NCI-H1436 (cell line): ENCODE measurements at regions not wholly inside any gene's neighbourhood (a gene's known extent, or its start where the extent isn't known, plus 50 kb on each side); places are given as distances from the start of the nearest gene placed in this dataset.
"Not testable (repeated sequence)": the region's sequence is repeated elsewhere in the genome, so short reads cannot be mapped to it uniquely, and the experiment has no call there.

Experiments used
- DNase-seq: peaks from one replicate; lab custom pipeline; 2025; lab: John Stamatoyannopoulos, UW

DNA sequence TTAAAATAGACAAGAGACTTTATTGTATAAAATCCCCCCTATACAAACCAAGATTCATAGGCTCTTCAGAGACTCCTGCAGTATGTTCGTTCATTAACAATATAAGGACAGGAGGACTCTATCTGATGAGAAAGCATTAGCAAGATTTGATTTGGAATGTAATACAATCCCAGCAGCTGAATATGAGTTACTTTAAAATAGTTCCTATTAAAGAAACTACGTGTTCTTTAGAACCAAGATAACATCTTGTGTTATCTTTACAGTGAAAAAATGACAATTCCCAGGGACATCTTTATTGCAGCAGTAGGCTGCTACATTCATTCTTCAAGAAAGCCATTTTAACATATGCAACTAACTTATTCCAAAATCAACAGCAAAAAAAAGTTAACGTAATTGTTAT lies 1360.1 kb upstream of the GJE1 start:
- no peak for DNase-seq

DNA sequence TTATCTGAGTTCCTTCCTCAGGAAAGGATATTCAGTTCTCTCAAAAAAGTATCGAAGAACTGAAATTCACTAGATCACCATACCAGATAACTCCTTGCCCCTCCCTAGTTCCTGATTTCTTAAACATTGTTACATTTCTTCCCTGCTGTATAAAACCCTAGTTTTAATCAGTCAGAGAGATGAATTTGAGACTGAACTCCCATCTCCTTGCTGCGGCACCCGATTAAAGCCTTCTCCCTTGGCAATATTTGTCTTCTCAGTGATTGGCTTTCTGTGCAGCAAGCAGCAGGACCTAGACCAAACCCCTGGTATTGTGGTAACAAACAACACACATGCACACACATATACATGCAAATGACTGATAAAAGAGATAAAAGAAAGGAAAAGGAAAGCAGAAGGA lies 1364.6 kb upstream of the GJE1 start:
- no peak for DNase-seq

DNA sequence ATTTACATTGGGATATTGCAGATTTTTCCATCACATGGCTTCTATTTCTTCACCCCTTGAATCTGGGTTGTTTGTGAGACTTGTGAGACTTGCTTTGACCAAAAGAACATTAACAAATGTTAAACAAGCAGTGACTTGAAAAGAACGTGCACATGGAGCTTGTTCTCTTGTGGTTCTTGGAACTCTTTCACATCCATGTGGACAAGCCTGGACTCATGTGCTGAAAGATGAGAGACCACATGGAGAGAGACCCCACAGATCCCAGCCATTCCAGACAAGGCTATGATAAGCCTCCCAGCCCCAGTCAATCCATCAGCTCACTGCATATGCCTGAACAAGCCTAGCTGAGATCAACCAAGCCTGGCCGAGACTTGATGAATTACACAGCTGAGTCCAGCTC lies 1365.7 kb upstream of the GJE1 start:
- no peak for DNase-seq

DNA sequence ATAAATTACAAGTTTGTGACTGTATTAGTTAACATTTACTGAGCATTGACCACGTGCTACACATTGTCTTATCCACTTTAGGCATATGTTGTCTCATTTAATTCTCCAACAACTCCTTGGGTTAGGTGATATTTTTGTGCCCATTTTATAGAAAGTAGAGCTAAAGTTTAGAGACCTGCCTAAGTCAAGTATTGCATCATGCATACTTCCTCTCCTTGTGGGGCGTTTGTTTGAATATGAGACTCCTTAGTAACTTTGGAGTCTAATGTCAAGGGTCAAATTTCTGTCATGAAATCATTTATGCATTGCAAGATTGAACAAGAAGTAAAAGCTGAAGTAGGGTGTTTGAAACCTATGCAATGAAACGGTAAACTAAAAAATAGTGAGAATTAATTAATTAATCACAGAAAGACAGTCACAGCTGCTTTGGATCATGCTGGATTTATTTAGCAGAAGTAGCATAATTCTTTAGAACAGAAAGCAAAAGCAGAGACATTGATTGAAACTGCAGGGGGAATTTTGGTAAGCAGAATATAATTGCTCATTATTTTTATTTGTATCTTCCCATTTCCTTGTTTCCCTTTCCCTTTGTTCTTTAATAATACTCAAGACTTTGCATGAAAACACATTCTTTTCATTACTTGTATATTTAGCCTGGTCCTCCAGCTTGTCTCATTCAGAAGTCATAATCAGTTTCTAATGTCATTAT lies 1374.4 kb upstream of the GJE1 start:
- no peak for DNase-seq

DNA sequence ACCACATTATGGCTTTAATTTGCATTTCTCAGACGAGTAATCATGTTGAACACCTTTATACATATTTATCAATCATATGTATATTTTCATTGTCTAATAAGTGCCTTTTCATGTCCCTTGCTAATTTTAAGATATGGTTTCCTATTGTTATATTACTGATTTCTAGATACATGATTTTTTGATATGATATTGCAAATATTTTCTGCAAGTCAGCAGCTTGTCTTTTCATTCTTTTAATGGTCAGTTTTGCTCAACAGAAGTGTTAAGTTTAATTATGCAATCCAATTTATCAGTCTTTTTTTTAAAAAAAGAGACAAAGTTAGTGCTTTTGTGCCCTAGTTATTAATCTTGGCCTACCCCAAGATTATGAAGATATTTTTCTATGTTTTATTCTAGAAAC lies 1377.8 kb upstream of the CITED2 start:
- no peak for DNase-seq

DNA sequence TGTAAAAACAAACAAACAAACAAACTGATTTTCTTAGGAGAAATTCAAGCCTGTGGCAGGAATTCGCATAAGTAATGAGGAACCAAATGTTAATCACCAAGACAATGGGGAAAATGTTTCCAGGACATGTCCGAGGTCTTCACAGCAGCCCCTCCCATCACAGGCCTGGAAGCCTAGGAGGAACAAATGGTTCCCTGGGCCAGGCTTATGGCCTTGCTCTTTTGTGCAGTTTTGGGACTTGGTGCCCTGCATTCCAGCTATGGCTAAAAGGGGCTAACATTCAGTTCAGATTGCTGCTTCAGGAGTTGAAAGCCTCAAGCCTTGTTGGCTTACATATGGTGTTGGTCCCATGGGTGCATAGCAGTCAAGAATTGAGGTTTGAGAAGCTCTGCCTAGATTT lies 1372.7 kb upstream of the CITED2 start:
- DNase-seq: no peak

DNA sequence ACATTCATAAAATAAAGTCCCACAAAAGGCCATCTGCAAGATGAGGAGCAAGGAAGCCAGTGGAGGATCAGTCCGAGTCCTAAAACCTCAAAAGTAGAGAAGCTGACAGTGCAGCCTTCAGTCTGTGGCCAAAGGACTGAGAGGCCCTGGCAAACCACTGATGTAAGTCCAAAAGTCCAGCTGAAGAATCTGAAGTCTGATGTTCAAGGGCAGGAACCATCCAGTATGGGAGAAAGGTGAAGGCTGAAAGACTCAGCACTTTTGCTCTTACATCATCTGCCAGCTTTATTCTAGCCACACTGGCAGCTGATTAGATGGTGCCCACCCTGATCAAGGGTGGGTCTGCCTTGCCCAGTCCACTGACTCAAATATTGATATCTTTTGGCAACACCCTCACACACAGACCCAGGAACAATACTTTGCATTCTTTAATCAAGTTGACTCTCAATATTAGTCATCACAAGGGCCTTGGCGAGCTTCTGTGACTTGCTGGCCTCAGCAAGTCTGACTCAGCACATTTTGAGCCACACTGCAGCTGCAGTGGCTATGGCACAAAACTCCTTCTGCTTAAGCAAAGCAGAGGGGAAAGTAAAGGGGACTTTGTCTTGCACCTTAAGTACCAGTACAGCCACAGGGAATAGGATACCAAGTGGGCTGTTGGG lies 1370.3 kb upstream of the CITED2 start:
- no peak for DNase-seq

DNA sequence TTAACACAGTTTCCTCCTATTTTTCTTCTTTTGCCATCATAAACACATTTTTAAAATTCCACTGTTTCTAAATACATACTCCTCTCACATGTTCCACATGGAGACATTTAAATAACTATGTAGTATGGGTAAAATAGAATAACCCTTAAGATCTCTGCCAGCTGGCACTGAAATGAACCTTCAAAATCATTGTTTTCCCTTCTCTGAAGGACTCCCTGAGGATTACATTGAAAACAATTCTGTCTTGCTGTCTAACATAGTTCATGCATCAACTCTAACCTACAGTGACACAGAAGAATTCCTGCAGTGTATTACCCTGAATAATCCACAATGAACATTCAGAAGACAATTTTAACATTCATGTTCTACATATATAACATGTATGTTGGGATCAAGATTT lies 1361.8 kb upstream of the CITED2 start:
- DNase-seq: no peak

DNA sequence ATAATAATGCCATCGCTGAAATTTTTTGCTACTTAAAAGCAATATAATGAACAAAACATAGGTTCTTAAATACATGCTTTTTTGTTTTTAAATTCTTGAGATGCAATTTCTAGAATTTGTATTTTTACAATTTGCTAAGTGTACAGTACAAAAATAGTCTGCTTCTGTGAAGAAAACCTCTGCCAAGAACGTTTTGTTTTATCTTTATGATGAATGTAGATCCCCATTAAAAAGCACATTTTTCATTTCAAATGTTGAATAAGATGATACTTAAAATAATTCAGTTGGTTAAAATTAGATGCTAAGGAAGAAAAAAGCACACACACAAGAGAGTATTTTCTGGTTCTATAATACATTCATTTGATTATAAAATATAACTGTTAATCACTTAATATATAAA lies 1358.5 kb upstream of the CITED2 start:
- DNase-seq: no peak

DNA sequence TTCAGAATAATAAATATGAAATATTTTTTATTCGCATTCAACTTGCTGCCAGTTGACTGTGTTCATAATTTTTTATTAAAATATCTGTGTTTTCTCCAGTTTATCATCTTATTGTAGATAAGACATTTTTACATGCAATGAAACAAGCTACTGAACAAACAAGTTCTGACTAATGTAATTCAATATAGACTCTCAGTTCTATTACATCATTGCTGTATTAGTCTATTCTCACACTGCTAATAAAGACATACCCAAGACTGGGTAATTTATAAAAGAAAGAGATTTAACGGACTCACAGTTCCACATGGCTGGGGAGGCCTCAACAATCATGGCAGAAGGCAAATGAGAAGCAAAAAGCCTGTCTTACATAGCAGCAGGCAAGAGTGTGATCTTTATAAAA lies 1357.7 kb upstream of the CITED2 start:
- DNase-seq: no peak

DNA sequence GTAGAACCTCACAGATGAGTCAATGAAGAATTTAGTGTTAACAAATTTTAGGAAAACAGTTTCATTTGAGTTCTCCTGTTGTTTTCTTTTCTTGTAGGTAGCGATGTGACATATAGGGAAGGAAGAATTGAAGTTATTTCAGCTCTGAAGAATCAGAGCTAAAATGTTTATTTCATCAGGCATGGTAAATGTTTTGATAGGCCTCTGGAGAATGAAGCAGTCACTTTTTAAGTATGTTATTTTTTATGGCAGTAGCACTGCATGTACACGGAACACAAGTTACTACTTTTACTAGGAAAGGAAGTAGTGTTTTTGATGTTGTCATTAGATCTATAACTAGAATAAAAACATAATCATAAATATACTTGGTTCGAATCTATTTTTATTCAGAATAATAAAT lies 1357.3 kb upstream of the CITED2 start:
- DNase-seq: no peak

DNA sequence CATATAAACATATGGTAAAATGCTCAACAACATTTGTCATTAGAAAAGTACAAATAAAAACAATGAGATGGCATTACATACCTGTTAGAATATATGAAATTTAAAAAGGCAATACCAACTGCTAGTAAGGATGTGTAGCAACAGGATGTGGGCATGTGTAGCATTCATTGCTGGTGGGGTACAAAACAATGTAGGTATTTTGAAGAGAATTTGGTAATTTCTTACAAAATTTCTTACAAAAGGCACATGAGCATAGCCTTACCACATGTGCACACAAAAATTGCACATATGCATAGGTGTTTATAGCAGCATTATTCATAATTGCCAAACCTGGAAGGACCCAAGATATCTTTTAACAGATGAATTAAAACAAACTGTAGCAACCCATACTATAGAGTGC lies 1355.1 kb upstream of the CITED2 start:
- no peak for DNase-seq

DNA sequence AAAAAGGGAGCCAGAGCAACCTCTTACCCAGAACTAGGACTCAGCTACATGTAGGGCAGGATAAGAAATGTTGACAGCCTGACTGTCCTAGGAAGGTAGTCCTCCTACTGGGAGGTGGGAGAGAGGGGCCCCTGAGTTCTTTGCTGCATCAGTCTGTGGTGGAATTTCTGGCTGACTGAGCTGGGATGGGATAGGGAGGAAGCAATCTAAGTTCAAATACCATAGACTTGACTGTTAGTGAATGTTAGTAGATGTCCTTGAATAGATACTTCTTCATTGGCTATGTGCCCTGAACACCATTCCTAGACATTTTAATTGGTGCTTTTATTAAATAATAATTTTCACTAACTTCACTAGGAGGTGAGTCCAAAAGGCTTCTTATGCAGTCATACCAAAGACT lies 1343.6 kb upstream of the CITED2 start:
- DNase-seq: no peak

DNA sequence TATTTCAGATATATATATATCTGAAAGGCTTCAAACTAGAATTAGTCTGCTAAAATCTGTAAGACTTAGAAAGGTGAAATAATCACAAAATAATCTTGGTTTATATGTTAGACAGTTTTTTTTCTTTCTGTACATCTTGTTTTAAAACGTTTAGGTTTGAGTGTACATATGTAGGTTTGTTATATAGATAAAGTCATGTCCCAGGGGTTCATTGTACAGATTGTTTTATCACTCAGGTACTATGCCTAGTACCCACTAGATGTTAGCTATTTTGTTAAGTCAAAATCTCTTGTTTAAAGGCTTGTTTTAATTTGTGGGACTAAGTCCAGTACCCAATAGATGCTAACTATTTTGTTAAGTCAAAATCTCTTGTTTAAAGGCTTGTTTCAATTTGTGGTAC lies 1339.0 kb upstream of the CITED2 start:
- DNase-seq: no peak

DNA sequence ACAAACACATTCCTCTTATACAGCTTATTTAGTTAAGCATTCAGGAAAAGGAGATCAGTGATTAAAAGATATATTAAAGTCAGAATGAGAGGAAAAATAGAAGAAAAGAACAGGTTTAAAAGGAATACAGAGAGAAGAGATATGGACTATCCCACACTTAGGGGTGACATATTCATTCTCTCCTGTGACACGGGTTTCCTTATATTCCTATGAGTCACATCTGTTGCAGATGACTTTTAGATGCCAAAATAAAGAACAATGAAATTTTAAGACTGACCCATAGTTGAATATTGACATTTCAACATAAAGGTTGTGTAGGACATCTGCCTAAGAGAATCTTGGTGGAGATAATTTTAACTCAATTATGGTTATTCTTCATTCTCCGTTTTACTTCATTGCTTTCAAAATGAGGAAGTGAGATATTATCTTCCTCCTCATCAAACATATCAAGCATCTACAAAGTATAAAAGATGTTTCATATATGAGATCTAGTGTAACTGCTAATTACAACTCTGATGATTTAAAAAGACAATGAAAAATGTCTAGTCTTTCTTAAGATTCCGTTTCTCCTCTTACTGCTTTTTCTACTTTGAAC lies 1336.7 kb upstream of the CITED2 start:
- DNase-seq: no peak

DNA sequence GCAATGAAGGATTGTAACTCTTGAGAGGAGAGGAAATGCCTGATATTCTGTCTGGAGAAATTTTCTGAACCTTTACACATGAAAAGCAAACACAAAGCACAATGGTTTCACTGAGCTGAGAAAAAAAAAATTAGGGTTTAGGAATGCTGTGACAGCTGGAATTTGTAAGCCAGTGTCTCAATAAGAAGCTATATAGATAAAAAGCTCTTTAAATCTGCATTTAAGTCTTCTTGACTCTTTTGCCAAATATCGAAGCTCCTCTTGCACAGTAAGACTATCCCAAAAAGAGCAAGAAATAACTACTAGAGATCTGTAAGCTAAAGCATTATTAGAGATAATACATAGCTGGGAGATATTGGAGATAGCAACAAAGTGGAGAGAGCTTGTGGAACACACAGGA lies 1334.0 kb upstream of the CITED2 start:
- DNase-seq: no peak

DNA sequence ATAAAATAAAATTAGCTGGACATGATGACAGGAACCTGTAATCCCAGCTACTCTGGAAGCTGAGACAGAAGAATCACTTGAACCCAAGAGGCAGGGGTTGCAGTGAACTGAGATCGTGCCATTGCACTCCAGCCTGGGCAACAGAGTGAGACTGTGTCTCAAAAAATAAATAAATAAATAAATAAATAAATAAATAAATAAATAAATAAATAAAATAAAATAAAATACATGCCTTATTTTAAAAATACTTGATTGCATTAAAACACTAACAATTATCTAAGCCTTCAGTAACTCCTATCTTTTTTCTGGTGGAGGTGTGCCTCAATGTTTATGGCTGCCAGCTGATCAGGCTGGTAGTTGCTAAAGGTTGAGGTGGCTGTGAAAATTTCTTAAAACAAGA lies 1329.6 kb upstream of the CITED2 start:
- not testable (repeated sequence) for DNase-seq

DNA sequence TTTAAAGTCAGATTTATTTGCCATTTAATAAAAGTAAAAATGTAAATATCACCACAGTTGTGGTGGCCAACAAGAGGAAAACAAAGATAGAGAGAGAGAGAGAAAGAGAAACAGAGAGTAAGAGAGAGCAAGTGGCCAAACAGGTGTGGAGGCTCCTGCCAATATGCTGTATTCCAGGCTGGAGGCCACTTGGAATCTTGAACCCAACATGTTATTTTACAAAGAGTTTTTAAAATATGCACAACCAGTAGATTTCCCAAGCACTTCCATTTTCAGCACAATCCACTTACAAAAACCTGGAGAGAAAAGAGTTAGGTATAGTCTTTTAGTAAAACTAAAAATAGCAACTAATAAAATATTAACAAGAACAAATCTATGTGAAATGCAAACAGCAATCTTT lies 1323.1 kb upstream of the CITED2 start:
- no peak for DNase-seq

DNA sequence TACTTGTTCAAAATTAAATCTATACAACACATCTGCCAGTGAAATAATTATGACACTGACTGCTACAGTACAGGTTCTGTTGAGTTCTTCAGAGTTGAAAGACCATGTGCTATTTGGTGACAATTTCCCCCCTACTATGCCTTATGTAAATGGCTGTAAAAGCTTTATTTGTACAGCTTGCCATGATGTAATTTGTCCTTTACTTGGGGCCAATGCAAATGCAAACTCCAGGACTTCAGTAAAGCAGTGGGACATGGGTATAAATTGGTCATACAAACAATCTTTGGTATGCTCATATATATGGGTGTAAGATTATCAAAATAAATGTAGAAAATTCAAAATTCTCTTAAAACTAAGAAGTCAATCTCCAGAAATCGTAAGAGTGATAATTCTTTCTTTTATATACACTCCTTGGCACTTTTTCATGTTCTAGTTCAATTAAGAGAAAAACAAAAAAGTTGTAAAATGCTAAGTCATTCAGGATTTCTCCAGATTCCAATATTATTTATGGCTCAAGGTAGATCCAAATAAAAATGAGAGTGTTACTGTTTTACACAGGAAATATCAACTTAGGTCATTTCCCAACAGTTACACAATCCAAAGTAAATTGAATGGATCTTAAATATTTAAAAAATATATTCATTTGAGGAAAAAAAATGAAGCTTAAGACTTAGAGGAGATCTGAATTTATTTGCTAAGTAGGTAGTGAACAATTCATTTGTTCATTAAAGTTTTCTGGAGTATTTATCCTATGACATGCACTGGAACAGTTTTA lies 1310.5 kb upstream of the CITED2 start:
- DNase-seq: no peak

DNA sequence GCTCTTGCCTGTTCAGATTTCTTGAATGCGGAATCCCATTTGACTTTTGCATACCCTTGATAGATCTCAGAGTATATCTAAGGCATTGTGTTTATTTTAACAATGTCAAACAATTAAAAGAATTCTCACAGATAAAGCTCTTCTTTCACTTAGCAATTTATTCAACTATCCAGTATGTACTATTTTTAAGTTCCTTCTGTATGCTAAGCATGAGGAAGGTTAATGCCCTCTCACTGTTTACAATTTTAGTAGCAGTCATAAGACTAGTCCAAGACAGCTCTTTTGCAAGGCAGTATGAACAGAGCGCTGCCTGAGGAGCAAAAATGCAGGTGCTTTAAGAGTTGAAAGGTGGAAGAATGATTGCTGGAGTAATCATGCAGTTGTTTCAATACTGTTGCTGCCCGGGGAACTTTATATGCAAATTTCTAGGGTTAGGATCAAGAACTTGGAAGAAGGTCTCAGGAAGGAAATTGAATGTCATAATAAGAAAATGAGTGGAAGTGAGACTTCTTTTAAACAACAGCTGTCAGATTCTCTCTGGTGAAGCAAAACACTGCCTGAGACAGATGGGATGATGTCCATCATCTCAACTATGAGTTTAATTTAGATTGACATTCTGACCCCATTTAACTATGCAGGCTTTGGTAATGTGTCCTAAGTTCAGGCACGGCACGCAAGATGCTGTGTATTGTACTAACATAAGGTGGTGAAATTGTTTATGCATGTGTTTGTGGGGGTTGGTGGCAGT lies 1303.5 kb upstream of the CITED2 start:
- DNase-seq: no peak

DNA sequence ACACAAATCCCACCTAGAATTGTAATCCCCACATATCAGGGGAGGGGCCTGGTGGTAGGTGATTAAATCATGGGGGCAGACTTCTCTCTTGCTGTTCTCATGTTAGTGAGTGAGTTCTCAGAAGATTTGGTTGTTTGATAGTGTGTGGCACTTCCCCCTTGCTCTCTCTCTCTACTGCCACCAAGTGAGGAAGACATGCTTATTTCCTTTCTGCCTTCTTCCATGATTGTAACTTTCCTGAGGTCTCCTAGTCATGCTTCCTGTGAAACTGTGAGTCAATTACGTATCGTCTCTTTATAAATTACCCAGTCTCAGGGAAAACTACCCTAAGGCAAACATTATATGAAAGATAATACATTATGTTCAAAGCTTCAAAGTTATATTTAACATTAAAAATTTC lies 1297.5 kb upstream of the CITED2 start:
- no peak for DNase-seq

DNA sequence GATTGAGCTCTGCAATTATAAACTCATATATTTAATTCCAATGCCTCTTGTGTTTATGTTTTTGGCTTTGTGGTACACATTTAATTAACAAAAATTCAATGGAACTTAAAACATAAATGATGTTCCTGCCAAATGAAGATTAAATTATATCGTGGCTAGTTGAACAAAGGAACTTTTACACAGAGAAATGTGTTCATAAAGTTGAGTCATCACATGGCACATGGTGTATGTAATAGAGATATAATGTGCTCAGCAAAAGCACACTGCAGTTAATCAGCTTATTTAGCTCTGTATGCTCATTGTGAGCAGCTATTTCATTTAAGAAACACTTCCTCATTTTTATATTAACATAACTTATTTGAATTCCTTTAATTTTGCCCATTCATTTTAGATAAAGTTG lies 1295.6 kb upstream of the CITED2 start:
- DNase-seq: no peak
